Subcutaneous abdominal adipose tissue (tissue), 5 donors: ENCODE measurements at regions not wholly inside any gene's neighbourhood (a gene's known extent, or its start where the extent isn't known, plus 50 kb on each side); places are given as distances from the start of the nearest gene placed in this dataset.

ENCODE experiments used
- H3K27ac ChIP-seq: one replicate; pipeline ENCODE4 v1.7.0; 2013; ENCODE audit warnings: low read depth, mild to moderate bottlenecking, inconsistent platforms, low read length, moderate library complexity
- H3K27me3 ChIP-seq, 5 donors: one replicate each; pipeline ENCODE4 v1.7.0; 2013; ENCODE audit warnings: low read length in 5 of 5, inconsistent platforms in 1 of 5; ENCODE audit not compliant: control insufficient read depth in 5 of 5, insufficient read depth in 4 of 5
- H3K36me3 ChIP-seq, 5 donors: one replicate each; pipeline ENCODE4 v1.7.0; 2013; ENCODE audit warnings: low read length in 5 of 5; ENCODE audit not compliant: control insufficient read depth in 5 of 5, insufficient read depth in 5 of 5
- H3K4me1 ChIP-seq, 5 donors: one replicate each; pipeline ENCODE4 v1.7.0; 2013; ENCODE audit warnings: low read length in 5 of 5, mild to moderate bottlenecking in 3 of 5, moderate library complexity in 1 of 5; ENCODE audit not compliant: control insufficient read depth in 5 of 5, insufficient read depth in 5 of 5
- H3K4me3 ChIP-seq, 5 donors: one replicate each; pipeline ENCODE4 v1.7.0; 2013; ENCODE audit warnings: low read length in 5 of 5, low read depth in 1 of 5
- H3K9ac ChIP-seq, 5 donors: one replicate each; pipeline ENCODE4 v1.7.0; 2013; ENCODE audit warnings: low read length in 5 of 5, mild to moderate bottlenecking in 4 of 5, moderate library complexity in 3 of 5
- H3K9me3 ChIP-seq, 5 donors: one replicate each; pipeline ENCODE4 v1.7.0; 2013; ENCODE audit warnings: low read length in 5 of 5; ENCODE audit not compliant: control insufficient read depth in 5 of 5
- donor health status: healthy.
- donor health status: healthy.
- donor health status: healthy.
- donor health status: healthy.
- donor health status: healthy.

- no peak overlapping the region for H3K9ac ChIP-seq
- H3K4me3 ChIP-seq = no peak overlapping the region
- H3K27ac ChIP-seq = no peak overlapping the region
- H3K4me1 ChIP-seq = no peaks in the 10 kb centered on the region
- H3K36me3 ChIP-seq = no peaks in the 10 kb centered on the region
- H3K27me3 ChIP-seq = no peaks in the 10 kb centered on the region
- H3K9me3 ChIP-seq = no peaks in the 10 kb centered on the region
These were observed 563.9 kb downstream of the ANXA1 start for GRCh38 chr9:73715591-73715990.

DNA sequence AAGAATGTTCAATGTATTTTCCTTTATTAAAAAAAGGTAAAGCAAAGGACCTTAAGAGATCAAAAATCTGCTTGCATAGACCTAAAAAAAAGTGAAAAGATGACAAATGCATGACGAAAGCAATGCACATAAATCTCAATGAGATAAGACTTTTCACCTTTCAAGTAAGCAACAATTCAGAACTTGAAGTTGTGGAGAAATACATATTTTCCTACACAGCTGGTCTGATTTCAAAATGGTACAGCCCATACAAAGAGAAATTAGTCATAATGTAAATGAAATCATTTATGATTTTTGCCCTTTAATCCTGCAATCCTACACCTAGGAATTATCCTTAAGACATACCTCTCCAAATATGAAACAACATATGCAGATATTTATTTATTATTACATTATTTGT, 568.0 kb downstream of the ANXA1 start:
- no peak overlapping the region for H3K27ac ChIP-seq
- H3K9me3 ChIP-seq = peaks cover 0 to 5% (median 0%) of the 10 kb centered on the region in 5 donors
- no peaks in the 10 kb centered on the region for H3K4me1 ChIP-seq
- H3K36me3 ChIP-seq = no peaks in the 10 kb centered on the region
- H3K4me3 ChIP-seq = no peak overlapping the region
- H3K9ac ChIP-seq = no peak overlapping the region
- no peaks in the 10 kb centered on the region for H3K27me3 ChIP-seq

DNA sequence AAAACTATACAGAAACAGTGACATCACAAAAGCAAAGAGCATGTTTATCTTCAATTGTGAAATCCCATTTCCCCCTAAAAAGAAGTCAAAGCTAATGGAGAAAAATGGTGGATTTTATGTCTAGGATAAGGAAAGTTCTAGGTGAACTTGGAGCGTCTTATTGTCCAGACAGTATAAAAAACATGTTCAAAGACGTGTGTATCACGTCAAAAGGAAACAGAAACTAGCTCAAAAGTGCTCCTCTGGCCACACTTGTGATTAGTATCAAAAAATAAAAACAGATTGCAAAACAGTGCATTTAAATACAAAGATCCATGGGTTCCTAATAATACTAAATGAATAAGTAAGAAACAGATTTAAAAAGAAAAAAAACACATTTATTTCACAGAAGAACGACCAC, 568.9 kb downstream of the ANXA1 start:
- no peak overlapping the region for H3K9ac ChIP-seq
- no peaks in the 10 kb centered on the region for H3K27me3 ChIP-seq
- no peaks in the 10 kb centered on the region for H3K4me1 ChIP-seq
- H3K4me3 ChIP-seq = no peak overlapping the region
- no peaks in the 10 kb centered on the region for H3K36me3 ChIP-seq
- no peak overlapping the region for H3K27ac ChIP-seq
- peaks cover 0 to 5% (median 0%) of the 10 kb centered on the region in 5 donors for H3K9me3 ChIP-seq

DNA sequence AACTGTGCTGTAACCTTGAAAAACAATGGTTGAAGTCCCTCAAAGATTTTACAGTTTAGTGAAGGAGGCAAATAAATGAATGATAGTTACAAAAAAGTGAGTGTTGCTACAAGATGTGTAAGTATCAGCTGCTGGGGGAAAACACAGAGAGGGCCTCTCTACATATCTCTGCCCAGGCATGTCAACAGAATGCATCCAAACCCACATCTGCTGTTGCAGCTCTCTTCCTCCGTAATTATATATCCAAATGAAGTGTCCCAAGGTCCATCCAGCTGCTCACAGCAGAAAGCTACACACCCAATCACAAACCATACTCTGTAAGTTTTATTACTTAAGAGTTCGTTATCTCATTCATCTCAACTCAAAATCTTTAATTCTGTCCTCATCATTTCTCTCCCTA, 584.6 kb downstream of the ANXA1 start:
- Histone ChIP-seq H3K36me3 (no peaks in the 10 kb centered on the region), H3K4me3 (no peak overlapping the region), H3K9me3 (no peaks in the 10 kb centered on the region), H3K4me1 (peaks cover 0 to 14% (median 4%) of the 10 kb centered on the region in 5 donors), H3K9ac (no peak overlapping the region), H3K27me3 (no peaks in the 10 kb centered on the region), H3K27ac (no peak overlapping the region)

DNA sequence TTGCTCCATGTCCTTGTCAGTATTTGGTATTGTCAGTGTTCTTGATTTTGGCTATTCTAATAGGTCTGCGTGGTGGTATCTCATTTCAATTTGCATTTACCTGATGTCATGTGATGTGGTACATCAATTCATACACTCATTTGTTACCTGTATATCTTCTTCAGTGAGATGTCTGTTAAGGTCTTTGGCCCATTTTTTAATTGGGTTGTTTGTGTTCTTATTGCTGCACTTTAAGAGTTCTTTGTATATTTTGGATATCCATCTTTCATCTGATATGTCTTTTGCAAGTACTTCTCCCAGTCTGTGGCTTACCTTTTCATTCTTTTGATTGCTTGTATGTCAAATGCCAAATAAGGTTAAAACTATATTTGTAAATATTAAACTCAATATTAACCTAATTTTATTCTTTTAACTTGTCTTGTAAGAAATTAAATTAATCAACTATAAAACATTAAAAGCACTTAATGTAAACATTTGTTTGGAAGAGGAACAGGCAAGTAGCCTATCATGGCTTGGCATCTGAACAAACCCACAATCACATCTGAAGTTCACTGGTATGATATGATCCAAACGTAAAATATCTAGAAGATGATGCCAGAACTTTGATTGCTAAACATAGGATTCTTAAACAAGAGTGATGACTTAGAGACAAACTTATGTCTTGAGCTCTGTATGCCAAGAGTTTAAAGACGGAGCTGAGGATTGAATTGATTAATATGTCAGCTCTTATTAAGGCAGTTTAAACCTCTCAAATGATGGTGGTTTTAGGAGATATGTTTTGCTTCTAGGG, 587.3 kb downstream of the ANXA1 start:
- Histone ChIP-seq H3K36me3 (no peaks in the 10 kb centered on the region), H3K4me3 (no peak overlapping the region), H3K9me3 (no peaks in the 10 kb centered on the region), H3K4me1 (peaks cover 0 to 14% (median 7%) of the 10 kb centered on the region in 5 donors), H3K27ac (no peak overlapping the region), H3K9ac (no peak overlapping the region), H3K27me3 (no peaks in the 10 kb centered on the region)

- Histone ChIP-seq H3K4me1 (peaks cover 0 to 14% (median 7%) of the 10 kb centered on the region in 5 donors), H3K9ac (no peak overlapping the region), H3K4me3 (no peak overlapping the region), H3K36me3 (no peaks in the 10 kb centered on the region), H3K27ac (no peak overlapping the region), H3K9me3 (peaks cover 0 to 7% (median 0%) of the 10 kb centered on the region in 5 donors), H3K27me3 (no peaks in the 10 kb centered on the region)
These were observed 589.7 kb downstream of the ANXA1 start for GRCh38 chr9:73741316-73741715.

DNA sequence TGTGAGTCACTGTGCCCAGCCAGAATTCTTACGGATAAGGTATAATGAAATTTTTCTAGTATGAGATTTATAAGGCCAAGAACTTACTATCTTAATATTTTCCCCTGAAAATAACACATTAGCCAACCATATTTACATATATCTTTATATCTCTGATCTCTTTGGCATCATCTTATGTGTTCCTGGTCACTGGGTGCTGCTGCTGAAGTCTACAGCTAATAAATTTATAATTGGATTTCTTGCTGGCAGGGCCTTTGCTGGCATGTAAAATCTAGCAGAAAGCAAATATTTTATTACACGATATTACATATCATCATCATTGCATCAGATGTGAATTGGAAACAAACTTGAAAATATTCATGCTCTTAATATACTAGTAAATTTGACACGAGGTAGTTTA, 590.7 kb downstream of the ANXA1 start:
- no peaks in the 10 kb centered on the region for H3K27me3 ChIP-seq
- peaks cover 0 to 14% (median 7%) of the 10 kb centered on the region in 5 donors for H3K4me1 ChIP-seq
- H3K4me3 ChIP-seq = no peak overlapping the region
- H3K9ac ChIP-seq = no peak overlapping the region
- H3K36me3 ChIP-seq = no peaks in the 10 kb centered on the region
- H3K27ac ChIP-seq = no peak overlapping the region
- peaks cover 0 to 12% (median 0%) of the 10 kb centered on the region in 5 donors for H3K9me3 ChIP-seq

DNA sequence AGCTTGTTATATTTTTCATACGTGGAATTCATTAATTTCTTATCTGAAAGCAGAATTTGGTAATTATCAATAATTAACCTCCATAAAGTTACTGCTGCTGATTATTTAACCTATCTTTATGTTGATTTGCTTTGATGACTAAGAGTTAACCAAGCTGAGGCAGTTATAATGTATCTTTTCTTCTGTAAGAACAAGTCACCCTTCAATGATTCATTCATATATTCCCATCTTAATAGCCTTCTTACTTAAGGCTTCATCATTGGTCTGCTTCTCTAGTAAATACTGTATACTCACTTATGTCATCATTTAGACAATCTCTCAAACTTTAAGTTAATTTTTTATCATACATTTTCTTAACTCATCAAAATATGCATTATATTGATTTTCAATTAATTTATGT, 592.2 kb downstream of the ANXA1 start:
- Histone ChIP-seq H3K36me3 (no peaks in the 10 kb centered on the region), H3K4me1 (peaks cover 0 to 14% (median 7%) of the 10 kb centered on the region in 5 donors), H3K27ac (no peak overlapping the region), H3K27me3 (no peaks in the 10 kb centered on the region), H3K9me3 (peaks cover 0 to 12% (median 0%) of the 10 kb centered on the region in 5 donors), H3K4me3 (no peak overlapping the region), H3K9ac (no peak overlapping the region)

DNA sequence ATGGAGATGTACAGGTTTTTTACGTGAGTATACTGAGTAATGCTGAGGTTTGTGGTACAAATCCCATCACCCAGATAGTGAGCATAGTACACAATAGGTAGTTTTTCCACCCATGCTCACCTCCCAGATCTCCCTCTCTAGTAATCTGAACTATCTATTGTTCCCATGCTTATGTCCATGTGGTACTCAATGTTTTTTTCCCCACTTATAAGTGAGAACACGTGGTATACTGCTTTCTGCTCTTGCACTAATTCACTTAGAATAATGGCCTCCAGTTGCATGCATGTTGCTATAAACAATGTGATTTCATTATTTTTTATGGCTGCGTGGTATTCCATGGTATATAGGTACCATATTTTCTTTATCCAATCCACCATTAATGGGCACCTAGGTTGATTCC, 593.9 kb downstream of the ANXA1 start:
- Histone ChIP-seq H3K27ac (no peak overlapping the region), H3K4me3 (no peak overlapping the region), H3K9me3 (peaks cover 0 to 12% (median 0%) of the 10 kb centered on the region in 5 donors), H3K27me3 (no peaks in the 10 kb centered on the region), H3K4me1 (peaks cover 0 to 9% (median 7%) of the 10 kb centered on the region in 5 donors), H3K9ac (no peak overlapping the region), H3K36me3 (no peaks in the 10 kb centered on the region)

DNA sequence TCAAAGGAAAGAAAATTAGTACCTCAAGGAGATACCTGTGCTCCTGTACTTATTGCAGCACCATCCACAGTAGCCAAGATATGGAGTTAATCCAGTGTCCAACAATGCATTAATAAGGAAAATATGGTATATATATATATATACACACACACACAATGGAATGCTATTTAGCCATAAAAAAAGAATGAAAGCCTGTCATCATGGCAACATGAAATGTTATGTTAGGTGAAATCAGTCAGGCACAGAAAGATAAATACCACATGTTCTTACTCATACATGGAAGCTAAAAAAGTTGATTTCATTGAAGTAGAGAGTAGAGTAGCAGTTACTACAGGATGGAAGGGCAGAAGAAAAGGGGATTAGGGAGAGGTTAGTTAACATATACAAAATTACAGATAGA, 601.5 kb downstream of the ANXA1 start:
- Histone ChIP-seq H3K9me3 (peaks cover 0 to 4% (median 0%) of the 10 kb centered on the region in 5 donors), H3K4me3 (no peak overlapping the region), H3K36me3 (no peaks in the 10 kb centered on the region), H3K27me3 (no peaks in the 10 kb centered on the region), H3K27ac (no peak overlapping the region), H3K9ac (no peak overlapping the region), H3K4me1 (no peaks in the 10 kb centered on the region)
